ENCODE measurements at regions not wholly inside any gene's neighbourhood (a gene's known extent, or its start where the extent isn't known, plus 50 kb on each side); places are given as distances from the start of the nearest gene placed in this dataset.

DNA sequence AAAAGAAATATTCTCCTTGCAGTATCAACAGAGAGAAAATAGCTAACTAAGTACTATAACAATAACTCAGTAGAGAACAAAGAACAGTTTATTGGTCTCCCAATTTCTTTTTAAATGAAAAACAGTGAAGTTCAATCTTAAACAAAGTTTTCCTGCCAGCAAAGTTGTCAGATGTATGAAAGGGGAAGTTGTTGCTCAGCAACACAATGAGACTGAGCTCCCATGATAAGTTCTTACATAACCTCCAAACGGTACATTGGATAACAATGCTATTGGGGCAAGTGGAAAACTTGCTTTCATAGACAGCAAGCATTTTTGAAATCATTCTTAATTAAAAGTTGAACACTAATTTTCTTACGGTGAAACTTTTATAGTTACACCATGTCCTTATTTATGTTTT is 94.9 kb downstream of the ALG10B start:
- TF ChIP-seq CTCF (IDR thresholded peaks at IDR 0.05) (no peak), POLR2A (IDR thresholded peaks at IDR 0.05) (no peak)
